HL-60 (cell line): ENCODE measurements at regions not wholly inside any gene's neighbourhood (a gene's known extent, or its start where the extent isn't known, plus 50 kb on each side); places are given as distances from the start of the nearest gene placed in this dataset.
"Not testable (repeated sequence)": the region's sequence is repeated elsewhere in the genome, so short reads cannot be mapped to it uniquely, and the experiment has no call there.

Experiments
- GABPA ChIP-seq: IDR thresholded peaks from 2 replicates; pipeline ENCODE4 v1.6.1; 2012; ENCODE audit warnings: low read depth
- POLR2AphosphoS5 ChIP-seq: IDR thresholded peaks from 2 replicates; pipeline ENCODE4 v1.6.1; 2012; ENCODE audit warnings: low read depth
- TF ChIP-seq, protein P1 (sequence below): IDR thresholded peaks from one replicate; pipeline ENCODE4 v1.5.1; 2011; ENCODE audit warnings: low read length, control low read depth, inconsistent platforms; ENCODE audit not compliant: insufficient read depth
- TF ChIP-seq, protein P2 (sequence below): IDR thresholded peaks from 2 replicates; pipeline ENCODE4 v1.6.1; 2012; ENCODE audit warnings: low read depth; ENCODE audit not compliant: insufficient replicate concordance

DNA sequence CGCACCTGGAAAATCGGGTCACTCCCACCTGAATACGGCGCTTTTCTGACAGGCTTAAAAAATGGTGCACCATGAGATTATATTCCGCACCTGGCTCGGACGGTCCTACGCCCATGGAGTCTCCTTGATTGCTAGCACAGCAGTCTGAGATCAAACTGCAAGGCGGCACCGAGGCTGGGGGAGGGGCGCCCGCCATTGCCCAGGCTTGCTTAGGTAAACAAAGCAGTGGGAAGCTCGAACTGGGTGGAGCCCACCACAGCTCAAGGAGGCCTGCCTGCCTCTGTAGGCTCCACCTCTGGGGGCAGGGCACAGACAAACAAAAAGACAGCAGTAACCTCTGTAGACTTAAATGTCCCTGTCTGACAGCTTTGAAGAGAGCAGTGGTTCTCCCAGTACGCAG lies 267.0 kb upstream of the KITLG start:
- TF ChIP-seq, protein P1, sequence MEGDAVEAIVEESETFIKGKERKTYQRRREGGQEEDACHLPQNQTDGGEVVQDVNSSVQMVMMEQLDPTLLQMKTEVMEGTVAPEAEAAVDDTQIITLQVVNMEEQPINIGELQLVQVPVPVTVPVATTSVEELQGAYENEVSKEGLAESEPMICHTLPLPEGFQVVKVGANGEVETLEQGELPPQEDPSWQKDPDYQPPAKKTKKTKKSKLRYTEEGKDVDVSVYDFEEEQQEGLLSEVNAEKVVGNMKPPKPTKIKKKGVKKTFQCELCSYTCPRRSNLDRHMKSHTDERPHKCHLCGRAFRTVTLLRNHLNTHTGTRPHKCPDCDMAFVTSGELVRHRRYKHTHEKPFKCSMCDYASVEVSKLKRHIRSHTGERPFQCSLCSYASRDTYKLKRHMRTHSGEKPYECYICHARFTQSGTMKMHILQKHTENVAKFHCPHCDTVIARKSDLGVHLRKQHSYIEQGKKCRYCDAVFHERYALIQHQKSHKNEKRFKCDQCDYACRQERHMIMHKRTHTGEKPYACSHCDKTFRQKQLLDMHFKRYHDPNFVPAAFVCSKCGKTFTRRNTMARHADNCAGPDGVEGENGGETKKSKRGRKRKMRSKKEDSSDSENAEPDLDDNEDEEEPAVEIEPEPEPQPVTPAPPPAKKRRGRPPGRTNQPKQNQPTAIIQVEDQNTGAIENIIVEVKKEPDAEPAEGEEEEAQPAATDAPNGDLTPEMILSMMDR, result not testable (repeated sequence)
- not testable (repeated sequence) for TF ChIP-seq POLR2AphosphoS5, GABPA
- TF ChIP-seq, protein P2, sequence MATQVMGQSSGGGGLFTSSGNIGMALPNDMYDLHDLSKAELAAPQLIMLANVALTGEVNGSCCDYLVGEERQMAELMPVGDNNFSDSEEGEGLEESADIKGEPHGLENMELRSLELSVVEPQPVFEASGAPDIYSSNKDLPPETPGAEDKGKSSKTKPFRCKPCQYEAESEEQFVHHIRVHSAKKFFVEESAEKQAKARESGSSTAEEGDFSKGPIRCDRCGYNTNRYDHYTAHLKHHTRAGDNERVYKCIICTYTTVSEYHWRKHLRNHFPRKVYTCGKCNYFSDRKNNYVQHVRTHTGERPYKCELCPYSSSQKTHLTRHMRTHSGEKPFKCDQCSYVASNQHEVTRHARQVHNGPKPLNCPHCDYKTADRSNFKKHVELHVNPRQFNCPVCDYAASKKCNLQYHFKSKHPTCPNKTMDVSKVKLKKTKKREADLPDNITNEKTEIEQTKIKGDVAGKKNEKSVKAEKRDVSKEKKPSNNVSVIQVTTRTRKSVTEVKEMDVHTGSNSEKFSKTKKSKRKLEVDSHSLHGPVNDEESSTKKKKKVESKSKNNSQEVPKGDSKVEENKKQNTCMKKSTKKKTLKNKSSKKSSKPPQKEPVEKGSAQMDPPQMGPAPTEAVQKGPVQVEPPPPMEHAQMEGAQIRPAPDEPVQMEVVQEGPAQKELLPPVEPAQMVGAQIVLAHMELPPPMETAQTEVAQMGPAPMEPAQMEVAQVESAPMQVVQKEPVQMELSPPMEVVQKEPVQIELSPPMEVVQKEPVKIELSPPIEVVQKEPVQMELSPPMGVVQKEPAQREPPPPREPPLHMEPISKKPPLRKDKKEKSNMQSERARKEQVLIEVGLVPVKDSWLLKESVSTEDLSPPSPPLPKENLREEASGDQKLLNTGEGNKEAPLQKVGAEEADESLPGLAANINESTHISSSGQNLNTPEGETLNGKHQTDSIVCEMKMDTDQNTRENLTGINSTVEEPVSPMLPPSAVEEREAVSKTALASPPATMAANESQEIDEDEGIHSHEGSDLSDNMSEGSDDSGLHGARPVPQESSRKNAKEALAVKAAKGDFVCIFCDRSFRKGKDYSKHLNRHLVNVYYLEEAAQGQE, result not testable (repeated sequence)
